Activated T-cell treated with anti-CD3 and anti-CD28 coated beads, Interleukin-2, amount 50 U/mL, for 48 hours (primary cell): ENCODE measurements at regions not wholly inside any gene's neighbourhood (a gene's known extent, or its start where the extent isn't known, plus 50 kb on each side); places are given as distances from the start of the nearest gene placed in this dataset.
"Not testable (repeated sequence)": the region's sequence is repeated elsewhere in the genome, so short reads cannot be mapped to it uniquely, and the experiment has no call there.

Experiments used
- DNase-seq, 2 experiments: peaks; one replicate each; pipeline ENCODE4 v3.0.0-alpha.2; 2020

GRCh38 chr20:22058746-22059145 is 353.3 kb downstream of the PAX1 start:
- no peak for DNase-seq

DNA sequence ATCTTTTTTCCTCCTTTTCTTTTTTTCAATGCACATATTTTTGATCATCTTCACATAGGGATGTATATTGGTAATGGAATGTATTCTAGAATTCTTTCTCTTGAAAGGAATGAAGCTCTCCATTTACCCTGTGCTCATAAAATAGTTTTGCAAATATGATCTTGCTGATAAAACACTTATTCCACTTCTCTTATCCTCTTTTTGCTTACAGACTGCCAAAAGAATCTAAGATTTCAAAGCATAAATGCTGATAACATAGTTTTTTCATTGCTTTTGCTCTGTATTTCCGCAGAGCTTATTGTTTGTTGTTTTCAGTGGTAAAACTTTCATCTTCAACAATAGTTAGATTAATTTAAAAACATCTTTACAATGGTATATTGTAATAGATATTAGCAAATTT is 350.5 kb downstream of the PAX1 start:
- no peak for DNase-seq

DNA sequence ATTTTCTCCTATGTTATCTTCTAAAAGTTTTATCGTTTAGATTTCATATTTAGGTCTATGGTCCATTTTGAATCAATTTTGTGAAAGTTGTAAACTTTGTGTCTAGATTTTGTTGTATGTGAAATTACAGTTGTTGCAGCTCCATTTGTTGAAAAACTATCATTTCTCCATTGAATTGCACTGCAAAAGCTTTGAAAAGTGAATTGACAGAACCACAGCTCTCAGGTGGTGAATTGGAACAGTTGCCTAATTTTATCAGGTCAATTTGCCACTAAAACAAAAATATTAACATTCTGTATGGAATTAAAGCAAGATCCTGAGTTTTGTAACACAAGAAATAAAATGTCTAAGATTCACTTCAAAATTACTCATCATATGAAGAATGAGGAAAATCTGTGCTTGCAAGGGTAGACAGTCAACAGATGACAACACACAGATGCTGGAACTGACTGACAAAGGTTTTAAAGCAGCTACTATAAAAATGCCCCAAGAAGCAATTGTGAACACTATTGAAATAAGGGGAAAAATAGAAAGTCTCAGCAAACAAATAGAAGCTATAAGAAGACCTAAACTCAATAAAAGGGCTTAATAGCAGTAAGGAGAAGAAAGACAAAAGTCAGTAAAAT is 346.7 kb downstream of the PAX1 start:
- no peak for DNase-seq

GRCh38 chr20:22045956-22046507 is 340.6 kb downstream of the PAX1 start:
- not testable (repeated sequence) for DNase-seq

DNA sequence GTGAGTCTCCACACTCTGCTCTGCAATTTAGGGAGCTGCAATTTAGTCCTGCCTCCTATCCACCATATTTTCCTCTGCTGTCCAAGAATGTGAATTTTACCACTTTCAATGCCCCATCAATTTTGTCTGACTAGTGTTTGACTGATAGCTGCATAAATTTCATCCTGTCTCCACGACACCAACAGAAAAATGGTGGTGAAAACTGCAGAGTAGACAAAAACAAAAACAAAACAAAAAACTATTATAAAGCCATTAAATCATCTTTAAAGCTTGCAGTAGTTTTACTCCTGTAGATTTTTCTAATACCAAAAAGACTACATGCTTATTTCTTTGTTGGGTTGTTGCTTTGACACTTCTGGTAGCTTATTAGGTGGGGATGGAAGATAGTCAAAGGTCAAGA is 322.0 kb downstream of the PAX1 start:
- DNase-seq: no peak

DNA sequence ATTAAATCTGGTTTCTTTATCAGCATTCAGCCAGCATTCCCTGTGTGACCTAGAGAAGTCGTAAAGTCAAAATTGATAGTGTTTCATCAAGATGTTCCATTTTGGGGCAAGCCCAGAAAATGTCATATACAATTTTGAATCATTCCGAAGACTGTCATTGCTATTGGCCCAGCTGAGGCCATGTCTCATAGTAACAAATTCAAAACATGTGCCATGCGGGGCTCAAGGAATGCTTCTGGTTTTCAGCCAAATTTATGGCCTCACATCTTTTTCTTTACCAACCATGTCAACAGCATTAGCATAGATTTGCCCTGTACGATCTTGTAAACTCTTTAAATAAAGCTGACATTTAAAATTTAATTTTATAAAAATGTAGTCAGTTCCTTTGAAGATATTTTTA is 314.7 kb downstream of the PAX1 start:
- DNase-seq: no peak

DNA sequence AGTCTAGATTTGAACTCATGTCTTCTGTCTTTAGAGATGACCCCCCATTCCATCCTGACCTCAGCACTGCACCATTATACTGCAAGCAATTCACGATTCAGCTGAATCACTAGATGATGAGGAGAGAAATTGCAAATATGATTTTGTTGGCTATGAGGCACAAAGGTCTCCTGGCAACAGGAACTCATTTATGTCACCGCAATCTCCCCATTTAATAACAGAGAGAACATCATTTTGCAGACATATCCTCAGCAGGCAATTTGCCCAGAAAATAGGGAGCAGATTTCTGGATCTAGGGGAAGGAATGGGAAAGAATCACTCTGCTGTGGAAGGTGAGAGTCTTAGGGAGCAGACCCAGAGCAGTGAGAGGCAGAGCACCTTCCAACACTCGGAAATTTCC is 303.0 kb downstream of the PAX1 start:
- DNase-seq: no peak

- DNase-seq: no peak
These were observed 300.8 kb downstream of the PAX1 start for GRCh38 chr20:22006306-22006705.

- no peak for DNase-seq
These were observed 300.1 kb downstream of the PAX1 start for GRCh38 chr20:22005535-22005934.

DNA sequence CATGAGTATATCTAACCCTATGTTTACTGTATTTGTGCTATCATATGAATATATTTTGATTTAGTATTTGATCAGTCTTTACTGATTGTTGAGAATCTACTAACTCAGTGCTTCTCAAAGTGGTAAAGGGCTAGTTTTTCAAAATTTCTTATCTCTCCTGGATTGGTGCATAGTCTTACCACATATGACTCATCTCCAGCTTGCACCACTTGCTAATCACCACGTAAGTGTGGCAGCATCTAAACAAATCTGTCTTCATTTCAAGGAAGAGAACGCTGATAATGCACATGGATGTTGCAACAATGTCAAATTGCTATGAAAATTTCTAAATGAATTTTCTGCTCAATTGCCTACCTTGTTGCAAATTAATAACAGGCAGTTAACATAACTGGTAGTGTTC is 299.5 kb downstream of the PAX1 start:
- no peak for DNase-seq

DNA sequence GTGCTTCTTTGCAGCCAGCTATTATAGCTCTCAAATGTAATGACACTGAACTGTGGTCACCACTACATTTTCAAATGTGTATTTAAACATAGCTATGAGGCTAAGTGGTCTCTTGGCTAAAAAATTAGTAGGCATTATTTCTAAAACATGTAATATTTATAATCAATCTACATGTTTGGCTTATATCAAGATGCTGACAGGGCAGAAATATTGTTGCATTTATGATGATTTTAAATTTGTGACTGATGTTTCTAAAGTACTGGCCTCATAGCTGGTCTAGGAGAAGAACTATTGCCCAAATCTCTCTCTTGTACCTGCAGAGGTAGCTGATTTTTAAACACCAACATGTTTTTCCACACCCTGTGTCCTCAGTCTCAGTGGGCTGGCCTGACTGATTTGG is 298.2 kb downstream of the PAX1 start:
- no peak for DNase-seq

GRCh38 chr20:22001886-22002285 is 296.4 kb downstream of the PAX1 start:
- no peak for DNase-seq

- no peak for DNase-seq
These were observed 290.0 kb downstream of the PAX1 start for GRCh38 chr20:21995461-21995860.

DNA sequence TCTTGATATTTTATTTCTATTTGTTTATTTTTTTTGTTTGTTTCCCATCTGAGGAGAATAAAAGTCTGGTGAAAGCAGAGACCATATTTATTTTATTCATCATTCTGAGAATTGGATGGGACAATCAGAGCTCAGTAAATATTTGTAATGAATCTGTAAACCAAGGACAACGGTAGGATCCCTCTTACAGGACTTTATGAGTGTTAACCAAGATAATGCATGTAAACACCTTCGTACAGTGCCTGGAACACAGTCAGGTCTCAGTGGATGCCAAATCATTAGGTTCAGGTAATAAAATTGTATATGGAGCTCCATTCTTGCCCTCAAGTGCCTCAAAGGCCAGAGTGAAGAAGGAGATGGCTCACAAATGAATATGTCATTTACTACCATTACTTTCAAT is 288.7 kb downstream of the PAX1 start:
- DNase-seq: no peak

GRCh38 chr20:21982559-21982958 is 277.1 kb downstream of the PAX1 start:
- no peak for DNase-seq

GRCh38 chr20:21981597-21982344 is 276.3 kb downstream of the PAX1 start:
- no peak for DNase-seq

DNA sequence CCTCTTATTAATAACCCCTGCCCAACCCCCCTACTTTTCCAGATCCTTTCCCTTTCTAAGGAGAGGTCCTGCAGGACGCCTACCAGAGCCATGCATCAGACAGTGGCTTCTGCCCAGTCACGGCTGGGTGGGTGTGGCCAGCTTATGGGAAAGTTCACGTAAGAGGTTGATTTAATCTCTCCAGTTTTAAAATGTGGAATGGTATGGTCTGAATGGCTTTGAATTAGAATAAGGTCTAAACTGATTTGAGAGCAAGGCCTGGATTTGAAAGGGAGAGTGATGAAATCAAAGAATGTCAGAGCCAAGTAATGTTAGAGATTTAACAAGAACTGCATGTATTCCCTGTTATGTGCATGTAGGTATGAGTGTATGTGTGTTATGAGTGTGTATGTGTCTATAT is 275.7 kb downstream of the PAX1 start:
- no peak for DNase-seq

DNA sequence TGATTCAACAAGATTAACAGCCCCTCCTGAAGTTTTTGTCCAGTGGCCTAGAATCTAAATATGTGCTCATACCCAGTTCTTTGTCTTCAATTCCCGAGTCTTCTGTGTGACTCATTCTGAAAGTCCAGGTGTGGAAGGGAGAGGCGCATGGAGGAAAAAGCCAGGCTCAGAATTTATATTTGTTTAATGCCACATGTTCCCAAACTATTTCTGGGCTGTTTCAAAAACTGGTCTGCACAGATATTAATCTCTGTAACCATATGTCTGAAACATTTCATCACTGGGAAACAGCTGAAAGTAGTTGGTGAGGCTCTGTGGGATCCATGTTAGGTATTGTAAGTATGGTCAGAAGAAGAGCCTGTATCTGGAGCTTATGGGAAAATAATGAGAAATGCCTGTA is 266.0 kb downstream of the PAX1 start:
- no peak for DNase-seq

DNA sequence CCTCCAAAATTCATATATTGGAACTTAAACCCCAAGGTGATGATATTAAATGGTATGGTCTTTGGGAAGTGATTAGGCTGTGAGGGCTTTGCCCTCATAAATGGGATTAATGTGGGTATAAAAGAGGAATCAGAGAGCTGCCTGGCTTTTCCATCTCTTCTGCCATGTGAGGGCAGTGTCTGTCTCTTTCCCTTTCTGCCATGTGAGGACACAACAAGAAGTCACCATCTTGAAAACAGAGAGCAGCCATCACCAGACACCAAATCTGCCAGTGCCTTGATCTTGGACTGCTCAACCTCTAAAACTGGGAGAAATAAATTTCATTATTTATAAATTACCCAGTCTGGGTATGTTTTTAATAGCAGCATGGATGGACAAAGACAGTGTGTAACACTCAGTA is 263.0 kb downstream of the PAX1 start:
- no peak for DNase-seq

DNA sequence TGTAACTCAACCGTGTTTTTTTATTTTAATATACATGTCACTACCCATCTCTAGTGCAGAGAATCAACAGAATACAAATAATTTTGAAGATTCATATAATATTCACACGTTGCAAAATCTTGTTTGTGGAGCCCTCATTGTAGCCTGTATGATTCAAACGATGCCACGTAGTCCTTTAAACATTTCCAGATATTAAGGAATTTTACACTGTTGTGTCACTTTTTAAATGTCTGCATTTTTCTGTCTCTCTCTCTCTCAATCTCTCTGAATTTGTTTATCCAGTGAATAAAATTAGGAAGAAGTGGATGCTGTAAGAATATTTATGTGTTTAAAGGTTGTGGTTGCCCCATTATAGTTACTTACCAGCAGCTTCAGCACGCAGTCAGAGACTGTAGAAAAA is 262.0 kb downstream of the PAX1 start:
- DNase-seq: no peak

DNA sequence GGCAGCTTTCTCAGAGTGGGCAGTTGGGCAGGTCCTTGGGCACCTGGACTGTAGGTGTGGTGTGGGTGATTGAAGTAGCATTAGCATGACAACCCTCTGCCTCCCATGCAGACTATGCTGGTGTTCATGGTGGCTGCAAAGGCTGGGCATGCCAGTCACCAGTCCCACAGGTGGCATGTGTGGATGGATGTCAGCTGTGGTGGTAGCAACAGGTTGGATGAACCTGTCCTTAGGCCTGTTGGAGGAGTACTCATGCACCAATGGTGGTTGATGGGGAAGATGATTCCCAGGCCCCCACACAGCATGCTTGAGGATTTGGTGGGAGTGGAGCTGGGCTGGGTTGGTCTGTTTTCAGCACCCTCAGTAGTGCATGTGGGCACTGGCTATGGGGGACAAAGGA is 251.1 kb downstream of the PAX1 start:
- DNase-seq: no peak

GRCh38 chr20:21947406-21947805 is 241.9 kb downstream of the PAX1 start:
- no peak for DNase-seq

DNA sequence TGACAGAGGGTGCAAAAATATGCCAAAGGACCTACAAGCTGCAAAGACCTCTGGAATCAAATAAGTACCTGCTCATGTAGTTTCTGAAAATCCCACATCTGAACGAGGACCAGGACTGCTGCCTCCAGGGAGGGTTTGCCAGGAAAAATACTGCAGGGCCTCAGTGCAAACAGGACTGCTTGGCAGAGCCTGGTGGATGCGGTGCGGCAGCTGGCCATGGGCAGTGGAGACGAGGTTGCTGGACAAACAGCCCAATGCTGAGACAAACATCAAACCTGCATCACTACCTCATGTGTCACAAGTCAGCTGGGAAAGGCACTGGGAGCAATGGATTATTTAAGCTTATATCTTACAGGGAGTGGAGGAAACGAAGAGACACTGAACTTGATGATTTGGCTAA is 238.8 kb downstream of the PAX1 start:
- DNase-seq: no peak

- DNase-seq: no peak
These were observed 236.7 kb downstream of the PAX1 start for GRCh38 chr20:21941941-21942805.
